HepG2 (cell line): ENCODE measurements at regions not wholly inside any gene's neighbourhood (a gene's known extent, or its start where the extent isn't known, plus 50 kb on each side); places are given as distances from the start of the nearest gene placed in this dataset.

Experiments
- ATAC-seq: fragments of 200-7000 bp; cut with Tn5 transposase; 3 replicates; pipeline ENCODE4 v1.9.1; 2020; ENCODE audit warnings: mild to moderate bottlenecking, moderate library complexity
- BruUV-seq: library from RNA; stranded (reverse); fragments of 400-500 nt; replicated peaks from 2 replicates; lab custom pipeline; 2021; lab: Mats Ljungman, UMichigan
- CTCF ChIA-PET: fragments of 300-600 bp; formaldehyde crosslinking; extraction: SDS; loops from one replicate; lab custom pipeline; 2021; ENCODE audit warnings: low total read pairs, inconsistent platforms, low intra/inter-chr PET ratio; lab: Yijun Ruan, JAX
- POLR2A ChIA-PET: fragments of 350-600 bp; sonication (Branson Sonifier 250); formaldehyde crosslinking; loops from one replicate; lab custom pipeline; 2020; ENCODE audit warnings: antibody characterized with exemption, inconsistent platforms; lab: Yijun Ruan, JAX
- DNase-seq: peaks from one replicate; pipeline ENCODE4 v3.0.0-alpha.2; 2015; ENCODE audit warnings: low spot score
- FAIRE-seq: peaks from 3 replicates; lab custom pipeline; 2011; peaks lifted over from hg19 to GRCh38; lab: Jason Lieb, UNC
- H2AFZ ChIP-seq: one replicate; pipeline ENCODE4 v1.6.1; 2011; ENCODE audit warnings: low read length, inconsistent platforms
- H3K27ac ChIP-seq: fragments of 300-600 bp; 3 replicates; pipeline ENCODE4 v1.8.0; 2011; ENCODE audit warnings: mixed run types, mild to moderate bottlenecking, mixed read lengths, low read length, inconsistent platforms; ENCODE audit not compliant: insufficient read depth; ENCODE audit errors: extremely low read length
- H3K27me3 ChIP-seq, 2 experiments: fragments of 200-600 bp in 1 of 2; 2 replicates in 1 of 2; 3 replicates in 1 of 2; pipeline versions ENCODE4 v1.6.0 to v1.8.0; 2011; ENCODE audit warnings: low read length in 2 of 2, mild to moderate bottlenecking in 2 of 2, moderate library complexity in 2 of 2, inconsistent platforms in 1 of 2; ENCODE audit not compliant: insufficient read depth in 2 of 2, control insufficient read depth in 1 of 2
- H3K36me3 ChIP-seq, 2 experiments: fragments of 200-600 bp in 1 of 2; replicated peaks in 1 of 2; 2 replicates in 1 of 2; 3 replicates in 1 of 2; pipeline versions ENCODE4 v1.5.1 to v1.8.0; 2011; ENCODE audit warnings: low read length in 2 of 2, inconsistent platforms in 1 of 2; ENCODE audit not compliant: insufficient read depth in 2 of 2, control insufficient read depth in 1 of 2
- H3K4me1 ChIP-seq: 2 replicates; pipeline ENCODE4 v1.5.1; 2012; ENCODE audit warnings: low read length, inconsistent platforms; ENCODE audit not compliant: insufficient read depth
- H3K4me2 ChIP-seq: 2 replicates; pipeline ENCODE4 v1.6.0; 2011; ENCODE audit warnings: low read depth, low read length, inconsistent platforms
- H3K4me3 ChIP-seq, 3 experiments: fragments of 200-600 bp in 1 of 3; sonication (generic), shearing (Covaris generic) in 1 of 3; replicated peaks in 1 of 3; 2 replicates each; pipeline ENCODE4 v1.5.1; 2011 to 2016; ENCODE audit warnings: low read length in 3 of 3, inconsistent platforms in 2 of 3, low read depth in 2 of 3, mild to moderate bottlenecking in 2 of 3, control low read depth in 1 of 3, mixed read lengths in 1 of 3; ENCODE audit not compliant: insufficient read depth in 1 of 3
- H3K79me2 ChIP-seq: one replicate; pipeline ENCODE4 v1.6.1; 2011; ENCODE audit warnings: low read length, inconsistent platforms; ENCODE audit not compliant: insufficient read depth
- H3K9ac ChIP-seq: 2 replicates; pipeline ENCODE4 v1.6.0; 2011; ENCODE audit warnings: mild to moderate bottlenecking, low read depth, low read length, inconsistent platforms; ENCODE audit not compliant: insufficient read depth
- H3K9me3 ChIP-seq: 2 replicates; pipeline ENCODE4 v1.5.1; 2012; ENCODE audit warnings: mild to moderate bottlenecking, low read length
- H4K20me1 ChIP-seq: 2 replicates; pipeline ENCODE4 v1.6.0; 2011; ENCODE audit warnings: inconsistent platforms, mild to moderate bottlenecking, low read length, moderate library complexity; ENCODE audit not compliant: insufficient read depth
- ZNF33A ChIP-seq: sonication (generic); formaldehyde crosslinking; IDR thresholded peaks from 2 replicates; pipeline ENCODE4 v1.5.1; 2020; ENCODE audit warnings: missing genetic modification reagents, mild to moderate bottlenecking, moderate library complexity, borderline replicate concordance
- ZNF770 ChIP-seq: sonication (generic); formaldehyde crosslinking; IDR thresholded peaks from 2 replicates; pipeline ENCODE4 v1.5.0; 2020; ENCODE audit warnings: mild to moderate bottlenecking, missing genetic modification reagents
- WGBS: methylation state at CpG from one replicate; pipeline ENCODE4 v1.1.6; 2017; ENCODE audit warnings: low lambda C conversion rate; 5-methylcytosine and 5-hydroxymethylcytosine counted together
- in situ Hi-C: cut with HindIII; loops from 2 replicates; pipeline ENCODE4 v1.10.0; 2017; ENCODE audit warnings: low pct_unique_long_range_greater_than_20kb; ENCODE audit not compliant: extremely low pct_ligation_motif_present
- intact Hi-C: fragments of 100-400 bp; cut with micrococcal nuclease; formaldehyde crosslinking; loops from one replicate; pipeline ENCODE4 v1.10.0; 2022; ENCODE audit not compliant: unreplicated experiment
- TF ChIP-seq, protein P1 (sequence below): sonication (generic); formaldehyde crosslinking; IDR thresholded peaks from 2 replicates; pipeline ENCODE4 v1.5.0; 2020; ENCODE audit warnings: mild to moderate bottlenecking, missing genetic modification reagents

GRCh38 chr1:48052923-48053291, 55.7 kb upstream of the TRABD2B start:
- TF ChIP-seq, protein P1, sequence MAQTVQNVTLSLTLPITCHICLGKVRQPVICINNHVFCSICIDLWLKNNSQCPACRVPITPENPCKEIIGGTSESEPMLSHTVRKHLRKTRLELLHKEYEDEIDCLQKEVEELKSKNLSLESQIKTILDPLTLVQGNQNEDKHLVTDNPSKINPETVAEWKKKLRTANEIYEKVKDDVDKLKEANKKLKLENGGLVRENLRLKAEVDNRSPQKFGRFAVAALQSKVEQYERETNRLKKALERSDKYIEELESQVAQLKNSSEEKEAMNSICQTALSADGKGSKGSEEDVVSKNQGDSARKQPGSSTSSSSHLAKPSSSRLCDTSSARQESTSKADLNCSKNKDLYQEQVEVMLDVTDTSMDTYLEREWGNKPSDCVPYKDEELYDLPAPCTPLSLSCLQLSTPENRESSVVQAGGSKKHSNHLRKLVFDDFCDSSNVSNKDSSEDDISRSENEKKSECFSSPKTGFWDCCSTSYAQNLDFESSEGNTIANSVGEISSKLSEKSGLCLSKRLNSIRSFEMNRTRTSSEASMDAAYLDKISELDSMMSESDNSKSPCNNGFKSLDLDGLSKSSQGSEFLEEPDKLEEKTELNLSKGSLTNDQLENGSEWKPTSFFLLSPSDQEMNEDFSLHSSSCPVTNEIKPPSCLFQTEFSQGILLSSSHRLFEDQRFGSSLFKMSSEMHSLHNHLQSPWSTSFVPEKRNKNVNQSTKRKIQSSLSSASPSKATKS (CRISPR knock-in tag) = no peak
- TF ChIP-seq ZNF33A (no peak), ZNF770 (no peak)
- TF ChIP-seq, all 625 proteins: peak for 0
- no peak for ATAC-seq
- peaks cover 0 to 12% of the 10 kb centered on the region in 2 experiments; a peak in 2 of 5 replicates for H3K27me3 ChIP-seq
- no peak overlapping the region for H3K27ac ChIP-seq
- no peak overlapping the region for H2AFZ ChIP-seq
- H3K4me1 ChIP-seq = peaks cover 11% of the 10 kb centered on the region
- WGBS = 66% methylated on average over 1 of the region's 1 CpG
- no peak overlapping the region for H3K4me3 ChIP-seq
- no peak overlapping the region for H3K9ac ChIP-seq
- no peak for FAIRE-seq
- ChIA-PET POLR2A (no interaction called here), CTCF (no interaction called here)
- H3K36me3 ChIP-seq = no peaks in the 10 kb centered on the region
- in situ Hi-C loops (no loop called here), intact Hi-C loops (no loop called here)
- no peaks in the 10 kb centered on the region for H4K20me1 ChIP-seq
- H3K9me3 ChIP-seq = no peaks in the 10 kb centered on the region
- no peak overlapping the region for H3K4me2 ChIP-seq
- BruUV-seq = no TSS peak
- DNase-seq = no peak
- H3K79me2 ChIP-seq = no peaks in the 10 kb centered on the region
